ENCODE measurements at regions not wholly inside any gene's neighbourhood (a gene's known extent, or its start where the extent isn't known, plus 50 kb on each side); places are given as distances from the start of the nearest gene placed in this dataset.

DNA sequence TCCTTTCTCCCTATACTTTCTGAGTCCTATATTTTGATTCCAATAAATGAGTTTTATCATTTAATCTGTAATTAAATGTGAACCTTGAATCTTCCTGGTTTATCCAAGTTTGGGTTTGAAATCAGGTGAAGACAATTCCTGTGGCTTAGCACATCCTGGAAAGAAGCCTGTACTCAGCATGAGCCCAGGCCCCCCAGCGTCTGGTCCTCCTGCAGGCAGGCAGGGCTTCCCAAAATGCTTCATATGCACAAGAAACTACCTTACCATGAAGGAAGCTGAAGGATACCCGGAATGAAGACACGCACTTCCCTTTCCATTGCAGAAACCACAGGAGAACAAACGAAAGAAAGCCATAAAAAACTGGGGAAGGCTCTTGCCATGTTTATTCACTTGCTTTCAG lies 157.4 kb upstream of the PDE10A start:
- TF ChIP-seq, protein P1, sequence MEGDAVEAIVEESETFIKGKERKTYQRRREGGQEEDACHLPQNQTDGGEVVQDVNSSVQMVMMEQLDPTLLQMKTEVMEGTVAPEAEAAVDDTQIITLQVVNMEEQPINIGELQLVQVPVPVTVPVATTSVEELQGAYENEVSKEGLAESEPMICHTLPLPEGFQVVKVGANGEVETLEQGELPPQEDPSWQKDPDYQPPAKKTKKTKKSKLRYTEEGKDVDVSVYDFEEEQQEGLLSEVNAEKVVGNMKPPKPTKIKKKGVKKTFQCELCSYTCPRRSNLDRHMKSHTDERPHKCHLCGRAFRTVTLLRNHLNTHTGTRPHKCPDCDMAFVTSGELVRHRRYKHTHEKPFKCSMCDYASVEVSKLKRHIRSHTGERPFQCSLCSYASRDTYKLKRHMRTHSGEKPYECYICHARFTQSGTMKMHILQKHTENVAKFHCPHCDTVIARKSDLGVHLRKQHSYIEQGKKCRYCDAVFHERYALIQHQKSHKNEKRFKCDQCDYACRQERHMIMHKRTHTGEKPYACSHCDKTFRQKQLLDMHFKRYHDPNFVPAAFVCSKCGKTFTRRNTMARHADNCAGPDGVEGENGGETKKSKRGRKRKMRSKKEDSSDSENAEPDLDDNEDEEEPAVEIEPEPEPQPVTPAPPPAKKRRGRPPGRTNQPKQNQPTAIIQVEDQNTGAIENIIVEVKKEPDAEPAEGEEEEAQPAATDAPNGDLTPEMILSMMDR (IDR thresholded peaks at IDR 0.05 in 4 of 5, conservative IDR thresholded peaks at IDR 0.05 in 1 of 5), result no peak
- no peak for TF ChIP-seq POLR2A (IDR thresholded peaks at IDR 0.05)

All from gastrocnemius medialis (tissue), 4 donors.